Activated CD8-positive, alpha-beta T cell treated with anti-CD3 and anti-CD28 coated beads for 36 hours (primary cell): ENCODE measurements at regions not wholly inside any gene's neighbourhood (a gene's known extent, or its start where the extent isn't known, plus 50 kb on each side); places are given as distances from the start of the nearest gene placed in this dataset.

Source experiments
- ATAC-seq: fragments of 200-7000 bp; cut with Tn5 transposase; one replicate; pipeline ENCODE4 v1.10.0; 2021; ENCODE audit warnings: mild to moderate bottlenecking, moderate library complexity
- CTCF ChIA-PET: fragments of 350-600 bp; sonication (Branson Sonifier 250); formaldehyde crosslinking; loops from one replicate; lab custom pipeline; 2021; ENCODE audit warnings: antibody characterized with exemption; lab: Charles Lee
- POLR2A ChIA-PET: fragments of 350-600 bp; sonication (Branson Sonifier 250); formaldehyde crosslinking; loops from one replicate; lab custom pipeline; 2021; ENCODE audit warnings: antibody characterized with exemption; lab: Charles Lee
- DNase-seq: peaks from one replicate; pipeline ENCODE4 v3.0.0-alpha.2; 2020
- H3K27ac Mint-ChIP-seq: one replicate; pipeline ENCODE4 v1.8.0; 2021; ENCODE audit warnings: mild to moderate bottlenecking, mixed read lengths
- H3K27me3 Mint-ChIP-seq: one replicate; pipeline ENCODE4 v1.8.0; 2021; ENCODE audit warnings: mixed read lengths
- H3K36me3 Mint-ChIP-seq: one replicate; pipeline ENCODE4 v1.8.0; 2021; ENCODE audit warnings: low read depth, mixed read lengths
- H3K4me1 Mint-ChIP-seq: one replicate; pipeline ENCODE4 v1.8.0; 2021; ENCODE audit warnings: low read depth, mixed read lengths
- H3K4me3 Mint-ChIP-seq: one replicate; pipeline ENCODE4 v1.8.0; 2021; ENCODE audit warnings: mild to moderate bottlenecking, moderate library complexity, mixed read lengths
- H3K9me3 Mint-ChIP-seq: one replicate; pipeline ENCODE4 v1.8.0; 2021; ENCODE audit warnings: mixed read lengths
- intact Hi-C: fragments of 100-400 bp; cut with micrococcal nuclease; formaldehyde crosslinking; loops from one replicate; pipeline ENCODE4 v1.10.0; 2022
- TF ChIP-seq, protein P1 (sequence below): fragments of 200-600 bp; IDR thresholded peaks from one replicate; pipeline ENCODE4 v1.8.0; 2022; ENCODE audit warnings: antibody characterized with exemption, mild to moderate bottlenecking

DNA sequence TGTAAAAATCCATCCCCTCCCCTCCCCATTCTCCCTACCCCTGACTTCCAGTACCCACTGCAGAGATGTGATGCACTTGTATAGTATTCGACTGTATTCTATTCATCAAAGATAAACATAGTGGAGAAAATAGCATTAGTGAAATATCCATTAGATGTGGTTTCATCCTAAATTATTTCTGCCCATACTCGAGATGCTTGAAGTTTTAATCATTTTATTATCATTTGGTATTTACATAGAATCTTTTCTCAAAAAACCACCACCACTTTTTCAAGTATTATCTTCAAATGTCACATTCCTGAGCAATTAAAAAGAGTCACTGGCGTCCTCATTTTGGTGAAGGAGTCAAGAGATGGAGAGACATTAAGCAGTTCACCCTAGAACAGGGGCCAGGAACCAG, 181.9 kb downstream of the HAO1 start:
- H3K4me3 Mint-ChIP-seq: no peak overlapping the region
- no peaks in the 10 kb centered on the region for H3K4me1 Mint-ChIP-seq
- TF ChIP-seq, protein P1, sequence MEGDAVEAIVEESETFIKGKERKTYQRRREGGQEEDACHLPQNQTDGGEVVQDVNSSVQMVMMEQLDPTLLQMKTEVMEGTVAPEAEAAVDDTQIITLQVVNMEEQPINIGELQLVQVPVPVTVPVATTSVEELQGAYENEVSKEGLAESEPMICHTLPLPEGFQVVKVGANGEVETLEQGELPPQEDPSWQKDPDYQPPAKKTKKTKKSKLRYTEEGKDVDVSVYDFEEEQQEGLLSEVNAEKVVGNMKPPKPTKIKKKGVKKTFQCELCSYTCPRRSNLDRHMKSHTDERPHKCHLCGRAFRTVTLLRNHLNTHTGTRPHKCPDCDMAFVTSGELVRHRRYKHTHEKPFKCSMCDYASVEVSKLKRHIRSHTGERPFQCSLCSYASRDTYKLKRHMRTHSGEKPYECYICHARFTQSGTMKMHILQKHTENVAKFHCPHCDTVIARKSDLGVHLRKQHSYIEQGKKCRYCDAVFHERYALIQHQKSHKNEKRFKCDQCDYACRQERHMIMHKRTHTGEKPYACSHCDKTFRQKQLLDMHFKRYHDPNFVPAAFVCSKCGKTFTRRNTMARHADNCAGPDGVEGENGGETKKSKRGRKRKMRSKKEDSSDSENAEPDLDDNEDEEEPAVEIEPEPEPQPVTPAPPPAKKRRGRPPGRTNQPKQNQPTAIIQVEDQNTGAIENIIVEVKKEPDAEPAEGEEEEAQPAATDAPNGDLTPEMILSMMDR: no peak
- POLR2A ChIA-PET: no interaction called here
- no peaks in the 10 kb centered on the region for H3K27me3 Mint-ChIP-seq
- CTCF ChIA-PET: no interaction called here
- no peaks in the 10 kb centered on the region for H3K36me3 Mint-ChIP-seq
- intact Hi-C loops: no loop called here
- H3K9me3 Mint-ChIP-seq: no peaks in the 10 kb centered on the region
- DNase-seq (no peak), ATAC-seq (no peak)
- H3K27ac Mint-ChIP-seq: no peak overlapping the region

DNA sequence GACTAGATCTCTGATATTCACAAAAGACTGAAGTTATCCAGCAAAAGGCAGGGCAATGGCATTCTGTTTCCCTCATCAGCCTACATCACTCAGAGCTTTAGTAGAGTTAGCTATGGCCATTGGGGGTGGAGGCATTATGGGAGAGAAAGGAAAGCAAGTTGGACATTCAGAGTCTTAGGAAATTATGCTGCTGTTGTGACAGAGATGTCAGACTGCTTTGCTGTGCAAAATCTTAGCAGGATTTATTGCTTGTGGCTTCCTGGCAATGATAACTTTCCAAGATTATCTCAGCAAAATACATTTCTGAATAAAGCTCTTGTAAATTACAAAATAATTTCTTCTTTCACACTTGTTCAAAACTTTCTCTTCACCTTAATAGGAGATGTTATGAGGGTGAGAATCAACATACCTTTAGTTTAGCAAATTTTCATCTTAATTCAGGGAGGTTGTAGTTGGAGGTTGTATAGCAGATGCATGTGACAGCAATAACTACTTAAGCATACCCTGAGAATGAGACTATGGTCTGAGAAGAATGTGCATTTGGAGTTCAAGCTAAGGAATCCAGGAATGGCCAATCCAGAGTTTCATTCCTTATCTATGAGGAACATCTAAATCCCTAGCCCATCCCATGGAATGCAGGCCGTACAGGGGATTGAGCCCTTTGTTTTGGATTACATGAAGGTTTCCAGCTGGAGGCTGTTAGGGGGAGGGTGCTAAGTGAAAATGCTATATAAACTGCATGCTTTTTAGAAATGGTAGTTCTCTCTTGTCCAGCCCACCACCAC, 179.8 kb downstream of the HAO1 start:
- H3K4me1 Mint-ChIP-seq: no peaks in the 10 kb centered on the region
- ChIA-PET CTCF (no interaction called here), POLR2A (no interaction called here)
- intact Hi-C loops: no loop called here
- TF ChIP-seq, protein P1: no peak
- no peaks in the 10 kb centered on the region for H3K36me3 Mint-ChIP-seq
- ATAC-seq (no peak), DNase-seq (no peak)
- H3K9me3 Mint-ChIP-seq: no peaks in the 10 kb centered on the region
- no peaks in the 10 kb centered on the region for H3K27me3 Mint-ChIP-seq
- no peak overlapping the region for H3K27ac Mint-ChIP-seq
- no peak overlapping the region for H3K4me3 Mint-ChIP-seq

DNA sequence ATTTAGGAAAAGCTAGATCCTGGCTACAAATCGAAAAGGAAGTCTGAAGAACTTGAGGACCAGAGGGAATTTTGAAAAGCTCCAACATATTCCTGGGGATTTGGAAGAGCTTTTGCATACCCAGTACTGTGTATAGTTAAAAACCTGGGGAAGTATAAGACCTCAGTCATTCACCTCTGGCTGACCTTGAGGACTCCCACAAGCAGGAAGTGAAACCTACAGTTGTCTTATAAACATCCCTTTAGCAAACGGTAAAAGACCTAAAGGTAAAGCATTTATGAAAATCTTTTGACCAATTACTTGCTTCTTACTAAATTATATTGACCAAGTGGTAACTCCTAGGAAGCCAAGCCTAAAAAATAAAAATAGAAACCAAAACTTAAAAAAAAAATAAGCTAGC, 175.0 kb downstream of the HAO1 start:
- CTCF ChIA-PET: no interaction called here
- no peaks in the 10 kb centered on the region for H3K4me1 Mint-ChIP-seq
- intact Hi-C loops: no loop called here
- no peak for ATAC-seq
- no peak overlapping the region for H3K4me3 Mint-ChIP-seq
- POLR2A ChIA-PET: no interaction called here
- TF ChIP-seq, protein P1: no peak
- H3K27me3 Mint-ChIP-seq: no peaks in the 10 kb centered on the region
- DNase-seq: no peak
- no peaks in the 10 kb centered on the region for H3K36me3 Mint-ChIP-seq
- no peaks in the 10 kb centered on the region for H3K9me3 Mint-ChIP-seq
- H3K27ac Mint-ChIP-seq: no peak overlapping the region

DNA sequence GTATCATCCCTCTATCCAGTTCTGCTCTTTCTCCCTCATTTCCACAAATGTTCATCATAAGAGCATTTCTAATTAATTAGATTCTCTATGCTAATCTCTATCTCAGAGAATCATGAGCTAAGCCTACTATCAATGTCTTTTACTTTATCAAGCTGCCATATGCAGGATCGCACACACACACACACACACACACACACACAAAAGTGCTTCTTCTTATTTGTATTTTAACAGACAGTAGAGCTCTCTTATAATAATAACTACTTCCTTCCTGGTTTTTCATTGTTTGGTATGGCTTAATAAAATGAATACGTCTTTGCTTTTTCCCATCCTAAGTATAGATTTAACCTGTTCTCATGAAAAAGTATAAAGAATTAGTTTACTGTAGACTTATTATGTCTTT, 170.2 kb downstream of the HAO1 start:
- ChIA-PET POLR2A (interaction anchor here (0.8 kb wide), 1 partner anchor 12 kb away, joined by 3 read pairs; no protein-coding TSS in a partner anchor), CTCF (no interaction called here)
- DNase-seq (no peak), ATAC-seq (no peak)
- H3K4me3 Mint-ChIP-seq: no peak overlapping the region
- H3K27me3 Mint-ChIP-seq: no peaks in the 10 kb centered on the region
- H3K27ac Mint-ChIP-seq: no peak overlapping the region
- TF ChIP-seq, protein P1: no peak
- no peaks in the 10 kb centered on the region for H3K36me3 Mint-ChIP-seq
- no peaks in the 10 kb centered on the region for H3K4me1 Mint-ChIP-seq
- H3K9me3 Mint-ChIP-seq: peaks cover 2% of the 10 kb centered on the region
- intact Hi-C loops: no loop called here

DNA sequence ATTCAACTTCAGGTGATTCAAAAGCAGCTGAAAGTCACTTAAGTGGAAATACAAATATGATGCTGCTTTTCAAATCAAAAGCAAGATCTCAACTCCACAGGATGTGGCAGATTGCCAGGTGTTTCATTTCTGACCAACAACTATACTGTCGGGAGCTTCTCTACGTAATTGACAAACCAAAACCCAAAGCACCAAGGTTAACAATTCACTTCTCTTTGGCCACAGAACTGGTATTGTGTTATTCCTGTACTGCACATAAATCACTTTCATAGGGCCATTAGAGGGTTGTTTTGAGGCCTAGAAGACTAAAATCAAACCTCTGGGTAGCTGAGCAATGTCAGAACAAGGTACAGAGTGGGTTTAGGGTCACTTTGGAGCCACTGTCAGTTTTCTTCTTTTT, 169.7 kb downstream of the HAO1 start:
- ATAC-seq (no peak), DNase-seq (peak; percentile 8)
- no peaks in the 10 kb centered on the region for H3K27me3 Mint-ChIP-seq
- ChIA-PET CTCF (no interaction called here), POLR2A (interaction anchor here (0.8 kb wide), 1 partner anchor 12 kb away, joined by 3 read pairs; no protein-coding TSS in a partner anchor)
- TF ChIP-seq, protein P1: no peak
- no peaks in the 10 kb centered on the region for H3K36me3 Mint-ChIP-seq
- no peaks in the 10 kb centered on the region for H3K4me1 Mint-ChIP-seq
- H3K4me3 Mint-ChIP-seq: no peak overlapping the region
- H3K27ac Mint-ChIP-seq: no peak overlapping the region
- intact Hi-C loops: no loop called here
- H3K9me3 Mint-ChIP-seq: peaks cover 2% of the 10 kb centered on the region
